Lower lobe of right lung (tissue), 2 donors: ENCODE measurements at regions not wholly inside any gene's neighbourhood (a gene's known extent, or its start where the extent isn't known, plus 50 kb on each side); places are given as distances from the start of the nearest gene placed in this dataset.

Experiments used
- ATAC-seq, 2 donors: fragments of 200-7000 bp; cut with Tn5 transposase; one replicate each; pipeline ENCODE4 v1.9.1; 2020 to 2022; ENCODE audit warnings: mild to moderate bottlenecking in 2 of 2, moderate library complexity in 2 of 2
- DNase-seq: peaks from one replicate; pipeline ENCODE4 v3.0.0-alpha.2; 2020
- H3K27ac ChIP-seq: fragments of 200-600 bp; one replicate; pipeline ENCODE4 v1.8.0; 2022
- H3K27me3 ChIP-seq: fragments of 200-600 bp; one replicate; pipeline ENCODE4 v1.8.0; 2022; ENCODE audit warnings: low read depth
- H3K36me3 ChIP-seq: fragments of 200-600 bp; one replicate; pipeline ENCODE4 v1.8.0; 2022; ENCODE audit warnings: mild to moderate bottlenecking
- H3K4me1 ChIP-seq: fragments of 200-600 bp; one replicate; pipeline ENCODE4 v1.8.0; 2022
- H3K4me3 ChIP-seq: fragments of 200-600 bp; one replicate; pipeline ENCODE4 v1.8.0; 2022; ENCODE audit warnings: mild to moderate bottlenecking
- H3K9me3 ChIP-seq: fragments of 200-600 bp; one replicate; pipeline ENCODE4 v1.8.0; 2022
- intact Hi-C: fragments of 100-400 bp; cut with DNase I; formaldehyde crosslinking; loops from one replicate; pipeline ENCODE4 v1.11.0; 2022
- TF ChIP-seq, protein P1 (sequence below): fragments of 200-600 bp; IDR thresholded peaks from one replicate; pipeline ENCODE4 v1.8.0; 2022; ENCODE audit warnings: antibody characterized with exemption, mild to moderate bottlenecking
- donor health status: DM: no; HTN: yes; CAD: no; lungs with severe emphysema.

DNA sequence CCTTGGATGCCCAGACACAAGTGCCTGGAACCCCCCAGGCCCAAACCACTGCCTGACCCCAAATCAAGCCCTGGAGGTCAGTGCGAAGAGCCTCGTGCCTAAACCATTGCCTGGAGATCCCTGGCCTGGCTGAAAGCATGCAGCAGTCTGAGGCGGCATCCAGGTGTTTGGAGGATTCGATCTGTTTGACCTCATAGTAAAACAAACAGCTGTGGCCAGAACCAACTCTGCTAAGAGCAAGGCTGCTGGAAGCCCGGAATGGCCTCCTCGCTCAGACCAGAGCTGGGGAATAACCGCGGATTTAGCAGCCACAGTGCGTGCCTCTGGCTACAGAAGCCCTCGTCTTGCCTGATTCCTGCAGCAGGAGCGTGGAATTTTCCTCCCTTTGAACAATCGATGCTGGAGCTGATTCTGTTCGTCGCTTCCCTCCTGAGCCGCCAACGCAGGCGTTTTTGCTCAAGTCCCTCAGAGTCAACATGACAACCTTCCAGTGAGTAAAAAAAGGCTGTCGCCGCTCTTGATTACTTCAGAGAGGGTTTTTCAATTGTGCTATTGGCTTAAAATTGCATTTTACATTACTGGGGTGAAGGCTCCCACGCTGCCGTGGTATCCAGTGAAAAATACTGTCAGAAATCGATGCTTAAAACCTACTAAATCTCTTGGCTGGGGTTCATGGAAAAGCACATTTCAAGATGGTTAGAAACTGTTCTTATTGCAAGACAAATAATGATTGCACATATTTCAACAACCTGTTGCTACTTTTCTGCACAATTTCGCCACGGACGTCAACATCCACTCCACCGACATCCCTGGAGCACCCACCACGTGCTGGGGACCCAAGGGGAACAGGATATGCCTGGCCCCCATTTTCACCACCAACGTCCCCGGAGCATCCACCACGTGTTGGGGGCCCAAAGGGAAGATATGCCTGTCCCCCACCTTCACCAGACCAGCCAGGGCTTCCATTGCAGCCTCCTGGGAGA is 190.0 kb downstream of the OLFM1 start:
- Histone ChIP-seq H3K4me3 (no peak overlapping the region), H3K4me1 (peaks cover 5% of the 10 kb centered on the region), H3K36me3 (no peaks in the 10 kb centered on the region), H3K9me3 (no peaks in the 10 kb centered on the region), H3K27me3 (peaks cover 15% of the 10 kb centered on the region), H3K27ac (no peak overlapping the region)
- DNase-seq = no peak
- TF ChIP-seq, protein P1, sequence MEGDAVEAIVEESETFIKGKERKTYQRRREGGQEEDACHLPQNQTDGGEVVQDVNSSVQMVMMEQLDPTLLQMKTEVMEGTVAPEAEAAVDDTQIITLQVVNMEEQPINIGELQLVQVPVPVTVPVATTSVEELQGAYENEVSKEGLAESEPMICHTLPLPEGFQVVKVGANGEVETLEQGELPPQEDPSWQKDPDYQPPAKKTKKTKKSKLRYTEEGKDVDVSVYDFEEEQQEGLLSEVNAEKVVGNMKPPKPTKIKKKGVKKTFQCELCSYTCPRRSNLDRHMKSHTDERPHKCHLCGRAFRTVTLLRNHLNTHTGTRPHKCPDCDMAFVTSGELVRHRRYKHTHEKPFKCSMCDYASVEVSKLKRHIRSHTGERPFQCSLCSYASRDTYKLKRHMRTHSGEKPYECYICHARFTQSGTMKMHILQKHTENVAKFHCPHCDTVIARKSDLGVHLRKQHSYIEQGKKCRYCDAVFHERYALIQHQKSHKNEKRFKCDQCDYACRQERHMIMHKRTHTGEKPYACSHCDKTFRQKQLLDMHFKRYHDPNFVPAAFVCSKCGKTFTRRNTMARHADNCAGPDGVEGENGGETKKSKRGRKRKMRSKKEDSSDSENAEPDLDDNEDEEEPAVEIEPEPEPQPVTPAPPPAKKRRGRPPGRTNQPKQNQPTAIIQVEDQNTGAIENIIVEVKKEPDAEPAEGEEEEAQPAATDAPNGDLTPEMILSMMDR = no peak
- intact Hi-C loops = no loop called here
- no peak for ATAC-seq

DNA sequence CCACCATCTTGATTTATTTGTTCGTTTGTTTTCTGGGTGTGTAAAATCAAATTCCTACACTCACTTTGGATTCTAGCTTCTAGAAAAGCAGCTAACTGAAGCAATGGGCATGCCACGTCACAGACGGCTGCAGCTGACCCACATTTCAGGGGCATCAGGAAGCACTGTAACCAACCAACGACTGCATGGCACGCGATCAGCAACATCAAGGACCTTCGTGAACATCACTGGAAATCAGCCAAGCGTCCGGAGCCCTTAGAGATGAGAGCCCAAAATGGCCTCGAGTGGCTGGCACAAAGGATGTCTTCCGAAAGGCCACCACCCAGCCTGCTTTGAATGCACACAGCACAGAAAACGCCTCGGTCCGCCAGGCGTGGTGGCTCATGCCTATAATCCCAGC is 191.1 kb downstream of the OLFM1 start:
- ATAC-seq = no peak
- Histone ChIP-seq H3K36me3 (no peaks in the 10 kb centered on the region), H3K4me1 (peaks cover 5% of the 10 kb centered on the region), H3K4me3 (no peak overlapping the region), H3K27ac (no peak overlapping the region), H3K27me3 (peaks cover 10% of the 10 kb centered on the region), H3K9me3 (no peaks in the 10 kb centered on the region)
- DNase-seq = no peak
- intact Hi-C loops = no loop called here
- TF ChIP-seq, protein P1 = no peak

DNA sequence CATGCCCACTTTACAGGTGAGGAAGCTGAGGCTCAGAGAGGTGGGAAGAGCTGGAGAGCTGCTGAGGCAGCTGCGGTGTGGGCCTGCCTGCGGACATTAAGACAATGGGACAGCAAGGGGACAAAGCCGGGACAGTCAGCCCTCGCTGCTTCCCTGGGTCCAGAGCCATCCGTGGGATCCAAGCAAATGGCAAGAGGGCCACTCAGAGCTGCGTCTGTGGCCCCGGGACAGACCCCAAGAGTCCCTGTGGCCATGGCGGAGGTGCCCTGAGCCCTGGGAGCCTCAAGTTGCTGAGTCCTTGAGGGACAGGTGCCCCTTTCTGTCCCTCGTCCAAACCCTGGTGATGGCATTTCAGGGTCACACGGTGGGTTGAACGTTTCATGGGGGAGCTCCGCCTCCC is 191.9 kb downstream of the OLFM1 start:
- no peaks in the 10 kb centered on the region for H3K9me3 ChIP-seq
- ATAC-seq (no peak), DNase-seq (no peak)
- TF ChIP-seq, protein P1 = no peak
- H3K36me3 ChIP-seq = no peaks in the 10 kb centered on the region
- H3K27me3 ChIP-seq = peaks cover 10% of the 10 kb centered on the region
- no peak overlapping the region for H3K27ac ChIP-seq
- intact Hi-C loops = no loop called here
- H3K4me3 ChIP-seq = no peak overlapping the region
- H3K4me1 ChIP-seq = peaks cover 5% of the 10 kb centered on the region

DNA sequence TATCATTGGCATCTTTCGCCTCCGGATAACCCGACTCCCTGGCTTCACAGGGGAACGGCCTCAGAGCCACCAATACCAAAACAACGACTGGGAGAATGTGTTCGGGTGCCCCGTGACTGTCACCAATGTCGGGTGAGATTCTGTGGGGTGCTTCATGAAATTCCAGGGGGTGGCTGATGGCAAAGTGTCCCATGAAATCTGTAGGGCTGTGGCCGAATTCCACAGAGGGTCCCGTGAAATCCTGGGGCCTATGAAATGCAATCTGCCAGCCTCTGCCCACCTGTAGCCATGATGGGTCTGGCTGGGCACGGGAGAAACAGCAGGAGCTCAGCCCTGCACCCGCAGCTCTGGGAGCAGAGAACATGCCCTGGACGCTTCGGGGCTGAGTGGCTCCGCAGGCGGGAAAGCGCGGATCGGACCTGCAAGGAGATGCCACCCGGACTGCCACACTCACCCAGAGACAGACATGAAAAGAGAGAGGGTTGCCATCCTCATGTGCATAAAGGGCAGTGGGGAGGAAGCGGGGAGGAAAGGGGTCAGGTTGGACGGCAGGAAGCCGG is 192.4 kb downstream of the OLFM1 start:
- peaks cover 10% of the 10 kb centered on the region for H3K27me3 ChIP-seq
- H3K9me3 ChIP-seq = no peaks in the 10 kb centered on the region
- no peak overlapping the region for H3K4me3 ChIP-seq
- no peaks in the 10 kb centered on the region for H3K36me3 ChIP-seq
- ATAC-seq (no peak), DNase-seq (no peak)
- intact Hi-C loops = no loop called here
- TF ChIP-seq, protein P1 = no peak
- H3K4me1 ChIP-seq = peaks cover 5% of the 10 kb centered on the region
- H3K27ac ChIP-seq = no peak overlapping the region

DNA sequence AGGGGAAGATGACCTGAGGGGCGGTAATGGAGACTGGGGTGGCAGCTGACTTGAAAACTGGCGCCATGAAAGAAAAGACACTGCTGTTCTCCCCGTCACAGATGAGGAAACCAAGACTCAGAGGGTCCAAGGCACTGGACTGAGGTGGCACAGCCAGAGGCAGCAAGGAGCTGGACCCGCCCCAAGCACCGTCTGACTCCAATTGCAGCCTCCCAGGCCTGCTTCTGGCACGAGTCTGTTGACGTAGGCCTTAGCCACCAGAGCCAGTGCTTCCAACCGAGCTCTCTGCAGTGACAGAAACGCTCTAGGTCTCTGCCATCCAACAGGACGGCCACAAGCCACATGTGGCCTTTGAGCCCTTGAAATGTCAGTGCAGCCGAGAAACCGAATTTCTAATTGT is 193.2 kb downstream of the OLFM1 start:
- intact Hi-C loops = no loop called here
- H3K36me3 ChIP-seq = no peaks in the 10 kb centered on the region
- peaks cover 10% of the 10 kb centered on the region for H3K27me3 ChIP-seq

More for the DNA sequence above, 193.2 kb downstream of the OLFM1 start:
- Histone ChIP-seq H3K9me3 (no peaks in the 10 kb centered on the region), H3K4me1 (peaks cover 5% of the 10 kb centered on the region), H3K27ac (no peak overlapping the region), H3K4me3 (no peak overlapping the region)
- no peak for DNase-seq
- TF ChIP-seq, protein P1 = no peak
- no peak for ATAC-seq
